Stimulated activated CD4-positive, alpha-beta T cell treated with anti-CD3 and anti-CD28 coated beads, Interleukin-4, amount 100 ng/mL, for 1 hour (primary cell): ENCODE measurements at regions not wholly inside any gene's neighbourhood (a gene's known extent, or its start where the extent isn't known, plus 50 kb on each side); places are given as distances from the start of the nearest gene placed in this dataset.
"Not testable (repeated sequence)": the region's sequence is repeated elsewhere in the genome, so short reads cannot be mapped to it uniquely, and the experiment has no call there.

Experiments
- DNase-seq: peaks from one replicate; pipeline ENCODE4 v3.0.0-alpha.2; 2020

GRCh38 chr1:38787041-38787440 lies 72.5 kb downstream of the RRAGC start:
- no peak for DNase-seq

GRCh38 chr1:38786040-38786436 lies 73.5 kb downstream of the RRAGC start:
- no peak for DNase-seq

- no peak for DNase-seq
These were observed 74.1 kb downstream of the RRAGC start for GRCh38 chr1:38785285-38786039.

- DNase-seq: no peak
These were observed 74.9 kb downstream of the RRAGC start for GRCh38 chr1:38784452-38785284.

- no peak for DNase-seq
These were observed 75.8 kb downstream of the RRAGC start for GRCh38 chr1:38783640-38784229.

GRCh38 chr1:38781872-38782617 lies 77.5 kb downstream of the RRAGC start:
- DNase-seq: no peak

GRCh38 chr1:38780133-38780532 lies 79.4 kb downstream of the RRAGC start:
- DNase-seq: no peak

GRCh38 chr1:38779491-38779890 lies 80.1 kb downstream of the RRAGC start:
- DNase-seq: no peak

- DNase-seq: no peak
These were observed 81.1 kb downstream of the RRAGC start for GRCh38 chr1:38778521-38778920.

GRCh38 chr1:38778051-38778450 lies 81.5 kb downstream of the RRAGC start:
- no peak for DNase-seq

- no peak for DNase-seq
These were observed 82.1 kb downstream of the RRAGC start for GRCh38 chr1:38777464-38777957.

- no peak for DNase-seq
These were observed 83.0 kb downstream of the RRAGC start for GRCh38 chr1:38776466-38777065.

GRCh38 chr1:38775175-38775845 lies 84.3 kb downstream of the RRAGC start:
- DNase-seq: no peak

- no peak for DNase-seq
These were observed 86.1 kb downstream of the RRAGC start for GRCh38 chr1:38773483-38773882.

GRCh38 chr1:38772953-38773352 lies 86.6 kb downstream of the RRAGC start:
- no peak for DNase-seq

GRCh38 chr1:38772026-38772425 lies 87.5 kb downstream of the RRAGC start:
- no peak for DNase-seq

GRCh38 chr1:38770516-38771173 lies 88.9 kb downstream of the RRAGC start:
- not testable (repeated sequence) for DNase-seq

GRCh38 chr1:38766125-38766524 lies 93.4 kb downstream of the RRAGC start:
- DNase-seq: no peak

GRCh38 chr1:38763121-38763520 lies 96.5 kb downstream of the RRAGC start:
- no peak for DNase-seq

- DNase-seq: no peak
These were observed 99.0 kb downstream of the RRAGC start for GRCh38 chr1:38760562-38760961.

- no peak for DNase-seq
These were observed 100.8 kb downstream of the RRAGC start for GRCh38 chr1:38758820-38759219.
